ENCODE measurements at regions not wholly inside any gene's neighbourhood (a gene's known extent, or its start where the extent isn't known, plus 50 kb on each side); places are given as distances from the start of the nearest gene placed in this dataset.

DNA sequence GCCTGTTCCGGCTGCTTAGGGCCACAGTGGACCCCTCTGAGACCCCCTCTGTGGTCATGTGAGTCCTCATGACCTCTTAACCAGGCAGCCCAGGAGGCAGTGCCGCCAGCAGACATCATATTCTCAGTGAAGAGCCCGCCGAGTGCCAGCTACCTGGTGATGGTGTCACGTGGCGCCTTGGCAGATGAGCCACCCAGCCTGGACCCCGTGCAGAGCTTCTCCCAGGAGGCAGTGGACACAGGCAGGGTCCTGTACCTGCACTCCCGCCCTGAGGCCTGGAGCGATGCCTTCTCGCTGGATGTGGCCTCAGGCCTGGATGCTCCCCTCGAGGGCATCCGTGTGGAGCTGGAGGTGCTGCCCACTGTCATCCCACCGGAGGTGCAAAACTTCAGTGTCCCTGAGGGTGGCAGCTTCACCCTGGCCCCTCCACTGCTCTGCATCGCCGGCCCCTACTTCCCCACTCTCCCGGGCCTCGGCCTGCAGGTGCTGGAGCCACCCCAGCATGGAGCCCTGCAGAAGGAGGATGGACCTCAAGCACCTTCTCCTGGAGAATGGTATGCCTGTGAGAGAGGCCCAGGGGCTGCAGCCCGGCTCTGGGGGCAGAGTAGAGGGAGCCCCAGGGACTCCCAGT, 176.1 kb downstream of the TBC1D2B start (continued):
- TF ChIP-seq, protein P1, sequence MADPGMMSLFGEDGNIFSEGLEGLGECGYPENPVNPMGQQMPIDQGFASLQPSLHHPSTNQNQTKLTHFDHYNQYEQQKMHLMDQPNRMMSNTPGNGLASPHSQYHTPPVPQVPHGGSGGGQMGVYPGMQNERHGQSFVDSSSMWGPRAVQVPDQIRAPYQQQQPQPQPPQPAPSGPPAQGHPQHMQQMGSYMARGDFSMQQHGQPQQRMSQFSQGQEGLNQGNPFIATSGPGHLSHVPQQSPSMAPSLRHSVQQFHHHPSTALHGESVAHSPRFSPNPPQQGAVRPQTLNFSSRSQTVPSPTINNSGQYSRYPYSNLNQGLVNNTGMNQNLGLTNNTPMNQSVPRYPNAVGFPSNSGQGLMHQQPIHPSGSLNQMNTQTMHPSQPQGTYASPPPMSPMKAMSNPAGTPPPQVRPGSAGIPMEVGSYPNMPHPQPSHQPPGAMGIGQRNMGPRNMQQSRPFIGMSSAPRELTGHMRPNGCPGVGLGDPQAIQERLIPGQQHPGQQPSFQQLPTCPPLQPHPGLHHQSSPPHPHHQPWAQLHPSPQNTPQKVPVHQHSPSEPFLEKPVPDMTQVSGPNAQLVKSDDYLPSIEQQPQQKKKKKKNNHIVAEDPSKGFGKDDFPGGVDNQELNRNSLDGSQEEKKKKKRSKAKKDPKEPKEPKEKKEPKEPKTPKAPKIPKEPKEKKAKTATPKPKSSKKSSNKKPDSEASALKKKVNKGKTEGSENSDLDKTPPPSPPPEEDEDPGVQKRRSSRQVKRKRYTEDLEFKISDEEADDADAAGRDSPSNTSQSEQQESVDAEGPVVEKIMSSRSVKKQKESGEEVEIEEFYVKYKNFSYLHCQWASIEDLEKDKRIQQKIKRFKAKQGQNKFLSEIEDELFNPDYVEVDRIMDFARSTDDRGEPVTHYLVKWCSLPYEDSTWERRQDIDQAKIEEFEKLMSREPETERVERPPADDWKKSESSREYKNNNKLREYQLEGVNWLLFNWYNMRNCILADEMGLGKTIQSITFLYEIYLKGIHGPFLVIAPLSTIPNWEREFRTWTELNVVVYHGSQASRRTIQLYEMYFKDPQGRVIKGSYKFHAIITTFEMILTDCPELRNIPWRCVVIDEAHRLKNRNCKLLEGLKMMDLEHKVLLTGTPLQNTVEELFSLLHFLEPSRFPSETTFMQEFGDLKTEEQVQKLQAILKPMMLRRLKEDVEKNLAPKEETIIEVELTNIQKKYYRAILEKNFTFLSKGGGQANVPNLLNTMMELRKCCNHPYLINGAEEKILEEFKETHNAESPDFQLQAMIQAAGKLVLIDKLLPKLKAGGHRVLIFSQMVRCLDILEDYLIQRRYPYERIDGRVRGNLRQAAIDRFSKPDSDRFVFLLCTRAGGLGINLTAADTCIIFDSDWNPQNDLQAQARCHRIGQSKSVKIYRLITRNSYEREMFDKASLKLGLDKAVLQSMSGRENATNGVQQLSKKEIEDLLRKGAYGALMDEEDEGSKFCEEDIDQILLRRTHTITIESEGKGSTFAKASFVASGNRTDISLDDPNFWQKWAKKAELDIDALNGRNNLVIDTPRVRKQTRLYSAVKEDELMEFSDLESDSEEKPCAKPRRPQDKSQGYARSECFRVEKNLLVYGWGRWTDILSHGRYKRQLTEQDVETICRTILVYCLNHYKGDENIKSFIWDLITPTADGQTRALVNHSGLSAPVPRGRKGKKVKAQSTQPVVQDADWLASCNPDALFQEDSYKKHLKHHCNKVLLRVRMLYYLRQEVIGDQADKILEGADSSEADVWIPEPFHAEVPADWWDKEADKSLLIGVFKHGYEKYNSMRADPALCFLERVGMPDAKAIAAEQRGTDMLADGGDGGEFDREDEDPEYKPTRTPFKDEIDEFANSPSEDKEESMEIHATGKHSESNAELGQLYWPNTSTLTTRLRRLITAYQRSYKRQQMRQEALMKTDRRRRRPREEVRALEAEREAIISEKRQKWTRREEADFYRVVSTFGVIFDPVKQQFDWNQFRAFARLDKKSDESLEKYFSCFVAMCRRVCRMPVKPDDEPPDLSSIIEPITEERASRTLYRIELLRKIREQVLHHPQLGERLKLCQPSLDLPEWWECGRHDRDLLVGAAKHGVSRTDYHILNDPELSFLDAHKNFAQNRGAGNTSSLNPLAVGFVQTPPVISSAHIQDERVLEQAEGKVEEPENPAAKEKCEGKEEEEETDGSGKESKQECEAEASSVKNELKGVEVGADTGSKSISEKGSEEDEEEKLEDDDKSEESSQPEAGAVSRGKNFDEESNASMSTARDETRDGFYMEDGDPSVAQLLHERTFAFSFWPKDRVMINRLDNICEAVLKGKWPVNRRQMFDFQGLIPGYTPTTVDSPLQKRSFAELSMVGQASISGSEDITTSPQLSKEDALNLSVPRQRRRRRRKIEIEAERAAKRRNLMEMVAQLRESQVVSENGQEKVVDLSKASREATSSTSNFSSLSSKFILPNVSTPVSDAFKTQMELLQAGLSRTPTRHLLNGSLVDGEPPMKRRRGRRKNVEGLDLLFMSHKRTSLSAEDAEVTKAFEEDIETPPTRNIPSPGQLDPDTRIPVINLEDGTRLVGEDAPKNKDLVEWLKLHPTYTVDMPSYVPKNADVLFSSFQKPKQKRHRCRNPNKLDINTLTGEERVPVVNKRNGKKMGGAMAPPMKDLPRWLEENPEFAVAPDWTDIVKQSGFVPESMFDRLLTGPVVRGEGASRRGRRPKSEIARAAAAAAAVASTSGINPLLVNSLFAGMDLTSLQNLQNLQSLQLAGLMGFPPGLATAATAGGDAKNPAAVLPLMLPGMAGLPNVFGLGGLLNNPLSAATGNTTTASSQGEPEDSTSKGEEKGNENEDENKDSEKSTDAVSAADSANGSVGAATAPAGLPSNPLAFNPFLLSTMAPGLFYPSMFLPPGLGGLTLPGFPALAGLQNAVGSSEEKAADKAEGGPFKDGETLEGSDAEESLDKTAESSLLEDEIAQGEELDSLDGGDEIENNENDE (IDR thresholded peaks at IDR 0.05; ENCODE audit: insufficient replicate concordance, low read length): no peak
- TF ChIP-seq CBX5 (IDR thresholded peaks at IDR 0.05; ENCODE audit: low read depth, low read length) (no peak), MAFK (IDR thresholded peaks at IDR 0.05; ENCODE audit: low read depth, low read length) (no peak), MAX (IDR thresholded peaks at IDR 0.05) (no peak), CHD1 (IDR thresholded peaks at IDR 0.05; ENCODE audit: low read depth, low read length) (no peak), SAP30 (IDR thresholded peaks at IDR 0.05; ENCODE audit: insufficient read depth, insufficient replicate concordance, low read length) (no peak), POU5F1 (IDR thresholded peaks at IDR 0.05; ENCODE audit: low read depth, low read length) (no peak), EP300 (IDR thresholded peaks at IDR 0.05; ENCODE audit: borderline replicate concordance in 1 of 2, low read depth in 2 of 2, low read length in 2 of 2) (no peak), EZH2 (IDR thresholded peaks at IDR 0.05; ENCODE audit: low read depth, low read length, severe bottlenecking) (no peak)

Data from H1 (cell line).